A549 (cell line): ENCODE measurements at regions not wholly inside any gene's neighbourhood (a gene's known extent, or its start where the extent isn't known, plus 50 kb on each side); places are given as distances from the start of the nearest gene placed in this dataset.
A peak's percentile ranks its signal among the peaks of the same experiment; 100 is the strongest.

Source experiments
- ATAC-seq, 2 experiments: fragments of 200-7000 bp in 1 of 2; fragments of >200 bp in 1 of 2; cut with Nextera tagmentation in 1 of 2; cut with Tn5 transposase in 1 of 2; 3 replicates each; pipeline versions ENCODE4 v1.8.0 to v1.9.1; 2018 to 2020; ENCODE audit warnings: mild to moderate bottlenecking in 1 of 2, moderate library complexity in 1 of 2
- CTCF ChIA-PET: fragments of 300-600 bp; sonication (Branson Sonifier 250); formaldehyde crosslinking; extraction: SDS; loops from one replicate; lab custom pipeline; 2021; ENCODE audit warnings: antibody characterized with exemption, inconsistent platforms; lab: Yijun Ruan, JAX
- POLR2A ChIA-PET: fragments of 350-600 bp; formaldehyde crosslinking; extraction: SDS; loops from one replicate; lab custom pipeline; 2021; ENCODE audit warnings: antibody characterized with exemption, inconsistent platforms; lab: Yijun Ruan, JAX
- DNase-seq, 2 experiments: peaks; one replicate each; pipeline versions ENCODE4 v3.0.0 to v3.0.0-alpha.2; 2011 to 2016; ENCODE audit warnings: low read depth in 1 of 2, low spot score in 1 of 2
- FAIRE-seq: peaks from 2 replicates; lab custom pipeline; 2011; peaks lifted over from hg19 to GRCh38; lab: Jason Lieb, UNC
- H3K27ac ChIP-seq, 2 experiments: fragments of >200 bp; sonication (Bioruptor Twin); formaldehyde crosslinking; 3 replicates each; pipeline ENCODE4 v1.5.1; 2016 to 2017
- H3K4me1 ChIP-seq: fragments of >200 bp; sonication (Bioruptor Twin); formaldehyde crosslinking; 3 replicates; pipeline ENCODE4 v1.6.1; 2016
- H3K4me2 ChIP-seq: fragments of >200 bp; sonication (Bioruptor Twin); formaldehyde crosslinking; 3 replicates; pipeline ENCODE4 v1.6.1; 2016
- H3K4me3 ChIP-seq: fragments of >200 bp; sonication (Bioruptor Twin); formaldehyde crosslinking; 3 replicates; pipeline ENCODE4 v1.5.1; 2016
- H3K9me3 ChIP-seq: fragments of >200 bp; sonication (Bioruptor Twin); formaldehyde crosslinking; 3 replicates; pipeline ENCODE4 v1.6.1; 2016
- BHLHE40 ChIP-seq: IDR thresholded peaks from 2 replicates; pipeline ENCODE4 v1.6.1; 2012; ENCODE audit warnings: low read depth, low read length, inconsistent platforms
- CBX8 ChIP-seq: fragments of 200-600 bp; sonication (generic); IDR thresholded peaks from 2 replicates; pipeline ENCODE4 v1.6.1; 2016
- CEBPB ChIP-seq, 2 experiments: fragments of >200 bp in 1 of 2; sonication (Bioruptor Twin) in 1 of 2; formaldehyde crosslinking in 1 of 2; IDR thresholded peaks; 2 replicates each; pipeline ENCODE4 v1.6.1; 2012 to 2016
- EP300 ChIP-seq, 2 experiments: fragments of >200 bp; sonication (Bioruptor Twin); formaldehyde crosslinking; IDR thresholded peaks; 2 replicates in 1 of 2; 3 replicates in 1 of 2; pipeline ENCODE4 v1.6.1; 2016 to 2017
- FOSB ChIP-seq: fragments of 250-450 bp; sonication (Bioruptor Pico); IDR thresholded peaks from 2 replicates; pipeline ENCODE4 v1.5.0; 2020; ENCODE audit warnings: mild to moderate bottlenecking, moderate library complexity
- GATA3 ChIP-seq: IDR thresholded peaks from 2 replicates; pipeline ENCODE4 v1.6.1; 2012; ENCODE audit warnings: borderline replicate concordance
- HDAC2 ChIP-seq: fragments of 200-600 bp; sonication (generic); IDR thresholded peaks from 2 replicates; pipeline ENCODE4 v1.6.1; 2016
- HEYL ChIP-seq: fragments of 250-450 bp; sonication (Bioruptor Pico); IDR thresholded peaks from 2 replicates; pipeline ENCODE4 v1.8.0; 2021; ENCODE audit warnings: mild to moderate bottlenecking, moderate library complexity
- HOXA7 ChIP-seq: fragments of 250-450 bp; sonication (Bioruptor Pico); IDR thresholded peaks from 2 replicates; pipeline ENCODE4 v1.5.0; 2020; ENCODE audit warnings: mild to moderate bottlenecking, moderate library complexity
- JUNB ChIP-seq: fragments of >200 bp; sonication (Bioruptor Twin); formaldehyde crosslinking; IDR thresholded peaks from 2 replicates; pipeline ENCODE4 v1.6.1; 2016
- KDM1A ChIP-seq: fragments of 200-600 bp; sonication (generic); IDR thresholded peaks from 2 replicates; pipeline ENCODE4 v1.6.1; 2016; ENCODE audit warnings: low read depth, mild to moderate bottlenecking
- MAZ ChIP-seq: fragments of 150-350 bp; IDR thresholded peaks from 2 replicates; pipeline ENCODE4 v1.6.1; 2014; ENCODE audit warnings: antibody characterized with exemption, low read depth, low read length, borderline replicate concordance
- NFE2L2 ChIP-seq: fragments of 150-350 bp; conservative IDR thresholded peaks from 2 replicates; pipeline ENCODE4 v1.6.1; 2014; ENCODE audit warnings: low read length
- NPAS2 ChIP-seq: fragments of 250-450 bp; sonication (Bioruptor Pico); IDR thresholded peaks from 2 replicates; pipeline ENCODE4 v1.8.0; 2022; ENCODE audit warnings: mild to moderate bottlenecking, moderate library complexity, borderline replicate concordance
- NR3C1 ChIP-seq: fragments of >200 bp; sonication (Bioruptor Twin); formaldehyde crosslinking; IDR thresholded peaks from 3 replicates; pipeline ENCODE4 v1.6.1; 2017
- RARB ChIP-seq: fragments of 250-450 bp; sonication (Bioruptor Pico); IDR thresholded peaks from 2 replicates; pipeline ENCODE4 v1.8.0; 2021; ENCODE audit warnings: mild to moderate bottlenecking, moderate library complexity
- RCOR1 ChIP-seq: fragments of 150-350 bp; IDR thresholded peaks from 2 replicates; pipeline ENCODE4 v1.6.1; 2014; ENCODE audit warnings: antibody characterized with exemption, low read length, low read depth
- ZFP36 ChIP-seq: fragments of 450-650 bp; IDR thresholded peaks from 2 replicates; pipeline ENCODE4 v1.6.1; 2014; ENCODE audit warnings: borderline replicate concordance; ENCODE audit not compliant: partially characterized antibody
- ZSCAN20 ChIP-seq: fragments of 250-450 bp; sonication (Bioruptor Pico); IDR thresholded peaks from 2 replicates; pipeline ENCODE4 v1.8.0; 2022; ENCODE audit warnings: mild to moderate bottlenecking, moderate library complexity
- WGBS: methylation state at CpG from one replicate; pipeline ENCODE4 v1.1.6; 2017; ENCODE audit errors: missing lambda C conversion rate; 5-methylcytosine and 5-hydroxymethylcytosine counted together
- TF ChIP-seq, protein P1 (sequence below): fragments of 250-450 bp; sonication (Bioruptor Pico); IDR thresholded peaks from 2 replicates; pipeline ENCODE4 v1.5.0; 2021; ENCODE audit warnings: mild to moderate bottlenecking, moderate library complexity, borderline replicate concordance
- TF ChIP-seq, protein P2 (sequence below): IDR thresholded peaks from 2 replicates; pipeline ENCODE4 v1.6.1; 2012

DNA sequence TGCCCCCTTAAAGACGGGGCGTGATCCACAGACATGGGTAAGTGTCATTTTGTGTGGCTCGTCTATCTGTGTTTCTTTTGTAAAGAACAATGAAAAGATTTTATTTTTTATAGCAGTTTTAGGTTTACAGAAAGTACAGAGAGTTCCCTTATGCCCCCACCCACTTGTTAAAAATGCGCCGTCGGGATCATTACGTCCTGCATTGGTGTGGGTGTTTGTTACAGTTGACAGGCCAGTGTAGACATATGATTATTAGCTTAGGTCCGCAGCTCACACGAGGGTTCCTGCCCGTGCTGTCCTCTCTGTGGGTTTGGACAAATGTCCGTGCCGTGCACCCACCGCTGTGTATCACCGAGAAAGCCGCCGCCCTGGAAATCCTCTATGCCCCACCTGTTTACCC is 50.5 kb downstream of the RGS12 start:
- H3K4me3 ChIP-seq = no peak overlapping the region
- TF ChIP-seq NFE2L2 (no peak), CEBPB (IDR thresholded peaks at IDR 0.05) (no peak), BHLHE40 (no peak)
- TF ChIP-seq, all 56 proteins: peak for 0
- no peak for ATAC-seq
- CTCF ChIA-PET = interaction anchor here (1.1 to 1.9 kb wide), 4 partner anchors 8 to 137 kb away, joined by 3 to 9 read pairs (median 6); no protein-coding TSS in a partner anchor
- Histone ChIP-seq H3K9me3 (no peaks in the 10 kb centered on the region), H3K27ac (peak overlapping the region; percentile 70 to 84; a peak in 5 of 6 replicates), H3K4me1 (peaks cover 24% of the 10 kb centered on the region), H3K4me2 (peak overlapping the region; percentile 60; the same call in 1 of the 3 replicates)
- DNase-seq = no peak
- FAIRE-seq = no peak
- WGBS = 93% methylated on average over 16 of the region's 16 CpGs
- POLR2A ChIA-PET = no interaction called here

DNA sequence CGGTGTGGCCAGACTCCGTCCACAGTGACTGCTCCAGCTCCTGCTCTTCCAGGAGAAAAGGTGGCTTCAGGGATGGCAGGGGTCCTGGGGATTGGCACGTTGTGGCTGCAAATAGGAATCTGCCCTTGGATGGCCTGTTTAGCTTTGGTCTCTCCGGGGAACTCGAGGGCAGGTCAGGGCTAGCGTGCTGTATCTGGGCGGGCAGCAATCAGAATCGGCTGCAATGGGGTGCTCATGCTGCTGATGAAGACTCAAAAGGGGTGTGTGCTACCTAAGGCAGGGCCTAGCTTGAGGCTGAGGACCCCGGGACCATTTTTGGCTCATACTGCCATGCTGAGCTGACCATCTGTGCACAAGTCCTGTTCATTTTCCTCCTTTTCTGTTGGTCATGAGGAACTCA is 51.3 kb downstream of the RGS12 start:
- ATAC-seq = no peak
- Histone ChIP-seq H3K4me1 (peaks cover 24% of the 10 kb centered on the region), H3K4me3 (no peak overlapping the region), H3K4me2 (no peak overlapping the region), H3K9me3 (no peaks in the 10 kb centered on the region)
- 88% methylated on average over 6 of the region's 9 CpGs for WGBS
- POLR2A ChIA-PET = interaction anchor here (0.6 kb wide), 1 partner anchor 12 kb away, joined by 5 read pairs; no protein-coding TSS in a partner anchor
- TF ChIP-seq HOXA7 (no peak), RCOR1 (no peak), JUNB (no peak), BHLHE40 (no peak), MAZ (no peak), GATA3 (no peak), NR3C1 (no peak), KDM1A (no peak), NPAS2 (CRISPR knock-in tag) (no peak), ZSCAN20 (CRISPR knock-in tag) (no peak), RARB (CRISPR knock-in tag) (no peak), HEYL (CRISPR knock-in tag) (no peak), EP300 (IDR thresholded peaks at IDR 0.05) (no peak), FOSB (CRISPR knock-in tag) (no peak), HDAC2 (no peak)
- TF ChIP-seq, protein P1, sequence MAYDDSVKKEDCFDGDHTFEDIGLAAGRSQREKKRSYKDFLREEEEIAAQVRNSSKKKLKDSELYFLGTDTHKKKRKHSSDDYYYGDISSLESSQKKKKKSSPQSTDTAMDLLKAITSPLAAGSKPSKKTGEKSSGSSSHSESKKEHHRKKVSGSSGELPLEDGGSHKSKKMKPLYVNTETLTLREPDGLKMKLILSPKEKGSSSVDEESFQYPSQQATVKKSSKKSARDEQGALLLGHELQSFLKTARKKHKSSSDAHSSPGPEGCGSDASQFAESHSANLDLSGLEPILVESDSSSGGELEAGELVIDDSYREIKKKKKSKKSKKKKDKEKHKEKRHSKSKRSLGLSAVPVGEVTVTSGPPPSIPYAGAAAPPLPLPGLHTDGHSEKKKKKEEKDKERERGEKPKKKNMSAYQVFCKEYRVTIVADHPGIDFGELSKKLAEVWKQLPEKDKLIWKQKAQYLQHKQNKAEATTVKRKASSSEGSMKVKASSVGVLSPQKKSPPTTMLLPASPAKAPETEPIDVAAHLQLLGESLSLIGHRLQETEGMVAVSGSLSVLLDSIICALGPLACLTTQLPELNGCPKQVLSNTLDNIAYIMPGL (CRISPR knock-in tag) = no peak
- TF ChIP-seq, protein P2, sequence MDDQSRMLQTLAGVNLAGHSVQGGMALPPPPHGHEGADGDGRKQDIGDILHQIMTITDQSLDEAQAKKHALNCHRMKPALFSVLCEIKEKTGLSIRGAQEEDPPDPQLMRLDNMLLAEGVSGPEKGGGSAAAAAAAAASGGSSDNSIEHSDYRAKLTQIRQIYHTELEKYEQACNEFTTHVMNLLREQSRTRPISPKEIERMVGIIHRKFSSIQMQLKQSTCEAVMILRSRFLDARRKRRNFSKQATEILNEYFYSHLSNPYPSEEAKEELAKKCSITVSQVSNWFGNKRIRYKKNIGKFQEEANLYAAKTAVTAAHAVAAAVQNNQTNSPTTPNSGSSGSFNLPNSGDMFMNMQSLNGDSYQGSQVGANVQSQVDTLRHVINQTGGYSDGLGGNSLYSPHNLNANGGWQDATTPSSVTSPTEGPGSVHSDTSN = no peak
- TF ChIP-seq, all 56 proteins: peak for 0
- FAIRE-seq = no peak
- CTCF ChIA-PET = interaction anchor here (0.9 to 1.9 kb wide), 5 partner anchors 14 to 580 kb away, joined by 3 to 9 read pairs (median 4); no protein-coding TSS in a partner anchor
- H3K27ac ChIP-seq = peak overlapping the region in 1 of 2 experiments; percentile 28; a peak in 2 of 6 replicates
- DNase-seq = no peak

DNA sequence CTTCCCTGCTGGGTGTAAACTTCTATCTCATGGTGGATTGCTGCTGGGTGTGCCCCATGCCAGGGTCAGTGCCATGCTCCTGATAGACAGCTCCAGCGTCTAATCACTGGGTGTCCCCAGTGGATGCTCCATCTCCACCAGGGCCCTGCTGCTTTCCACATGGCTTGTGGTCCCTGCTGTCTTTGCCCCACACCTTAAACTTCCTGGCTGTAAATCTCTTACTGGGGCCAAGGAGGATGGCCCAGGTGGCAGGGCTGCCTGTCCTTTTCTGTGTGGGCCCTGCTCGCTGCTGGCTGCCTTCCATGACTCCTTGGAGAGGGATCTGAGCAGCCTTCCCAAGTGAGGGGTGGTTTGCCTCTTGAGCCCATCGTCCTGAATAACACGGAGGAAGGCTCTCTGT is 51.8 kb downstream of the RGS12 start:
- H3K4me2 ChIP-seq = no peak overlapping the region
- H3K4me3 ChIP-seq = no peak overlapping the region
- H3K27ac ChIP-seq = peak overlapping the region in 1 of 2 experiments; percentile 28; a peak in 2 of 6 replicates
- DNase-seq = no peak
- TF ChIP-seq NR3C1 (no peak), CBX8 (no peak), ZFP36 (no peak)
- TF ChIP-seq, all 56 proteins: peak for 0
- Histone ChIP-seq H3K9me3 (no peaks in the 10 kb centered on the region), H3K4me1 (peaks cover 24% of the 10 kb centered on the region)
- FAIRE-seq = no peak
- WGBS = 90% methylated on average over 4 of the region's 4 CpGs
- no peak for ATAC-seq
- CTCF ChIA-PET = interaction anchor here (0.9 to 2.2 kb wide), 6 partner anchors 87 to 580 kb away, joined by 3 to 28 read pairs (median 6); no protein-coding TSS in a partner anchor
- POLR2A ChIA-PET = interaction anchor here (0.6 kb wide), 1 partner anchor 11 kb away, joined by 5 read pairs; no protein-coding TSS in a partner anchor
